GM23338 (cell line): ENCODE measurements at regions not wholly inside any gene's neighbourhood (a gene's known extent, or its start where the extent isn't known, plus 50 kb on each side); places are given as distances from the start of the nearest gene placed in this dataset.

Experiments
- CTCF ChIP-seq, 2 experiments: fragments of 200-600 bp in 1 of 2; sonication (generic) in 1 of 2; conservative IDR thresholded peaks; 2 replicates each; pipeline versions ENCODE4 v1.5.1 to v1.6.1; 2016 to 2017; ENCODE audit warnings: antibody characterized with exemption in 2 of 2, low read depth in 2 of 2, mild to moderate bottlenecking in 2 of 2, moderate library complexity in 1 of 2
- EZH2 ChIP-seq: fragments of 200-600 bp; sonication (generic); IDR thresholded peaks from one replicate; pipeline ENCODE4 v1.8.0; 2017; ENCODE audit warnings: antibody characterized with exemption, mild to moderate bottlenecking, low read depth; ENCODE audit not compliant: unreplicated experiment
- EZH2phosphoT487 ChIP-seq: fragments of 200-600 bp; sonication (generic); IDR thresholded peaks from one replicate; pipeline ENCODE4 v1.8.1; 2018; ENCODE audit warnings: antibody characterized with exemption; ENCODE audit not compliant: unreplicated experiment
- STAT1 ChIP-seq: IDR thresholded peaks from one replicate; pipeline ENCODE4 v1.6.1; 2016; ENCODE audit warnings: antibody characterized with exemption; ENCODE audit not compliant: unreplicated experiment

DNA sequence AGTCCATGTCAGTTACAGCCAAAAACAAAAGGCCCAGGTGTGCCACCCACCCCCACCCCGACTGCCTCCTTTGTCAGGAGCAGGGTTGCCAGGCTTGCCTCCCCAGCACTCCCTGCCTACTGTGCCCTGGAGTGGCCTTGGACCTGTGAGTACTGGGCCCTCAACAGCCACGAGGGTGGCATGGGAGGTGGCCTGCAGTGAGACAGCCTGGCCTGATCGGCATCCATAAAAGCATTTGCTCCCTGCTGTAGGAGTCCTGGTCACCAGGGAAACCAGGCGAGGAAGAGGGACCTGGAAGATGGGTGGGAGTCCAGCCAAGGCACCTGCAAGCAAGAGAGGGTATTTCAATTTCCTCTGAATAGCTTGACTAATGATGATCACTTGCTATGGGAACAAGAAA is 56.4 kb upstream of the KCNMB2 start:
- TF ChIP-seq CTCF (conservative IDR thresholded peaks at IDR 0.05; ENCODE audit: low read depth in 2 of 2), result no peak
- TF ChIP-seq STAT1, result no peak
- no peak for TF ChIP-seq EZH2
- TF ChIP-seq EZH2phosphoT487, result no peak
